GM19035 (cell line): ENCODE measurements at regions not wholly inside any gene's neighbourhood (a gene's known extent, or its start where the extent isn't known, plus 50 kb on each side); places are given as distances from the start of the nearest gene placed in this dataset.
A peak's percentile ranks its signal among the peaks of the same experiment; 100 is the strongest.
"Not testable (repeated sequence)": the region's sequence is repeated elsewhere in the genome, so short reads cannot be mapped to it uniquely, and the experiment has no call there.

Experiments
- ATAC-seq: cut with Tn5 transposase; IDR thresholded peaks from one replicate; pipeline ENCODE4 v1.9.1; 2021; ENCODE audit not compliant: unreplicated experiment

DNA sequence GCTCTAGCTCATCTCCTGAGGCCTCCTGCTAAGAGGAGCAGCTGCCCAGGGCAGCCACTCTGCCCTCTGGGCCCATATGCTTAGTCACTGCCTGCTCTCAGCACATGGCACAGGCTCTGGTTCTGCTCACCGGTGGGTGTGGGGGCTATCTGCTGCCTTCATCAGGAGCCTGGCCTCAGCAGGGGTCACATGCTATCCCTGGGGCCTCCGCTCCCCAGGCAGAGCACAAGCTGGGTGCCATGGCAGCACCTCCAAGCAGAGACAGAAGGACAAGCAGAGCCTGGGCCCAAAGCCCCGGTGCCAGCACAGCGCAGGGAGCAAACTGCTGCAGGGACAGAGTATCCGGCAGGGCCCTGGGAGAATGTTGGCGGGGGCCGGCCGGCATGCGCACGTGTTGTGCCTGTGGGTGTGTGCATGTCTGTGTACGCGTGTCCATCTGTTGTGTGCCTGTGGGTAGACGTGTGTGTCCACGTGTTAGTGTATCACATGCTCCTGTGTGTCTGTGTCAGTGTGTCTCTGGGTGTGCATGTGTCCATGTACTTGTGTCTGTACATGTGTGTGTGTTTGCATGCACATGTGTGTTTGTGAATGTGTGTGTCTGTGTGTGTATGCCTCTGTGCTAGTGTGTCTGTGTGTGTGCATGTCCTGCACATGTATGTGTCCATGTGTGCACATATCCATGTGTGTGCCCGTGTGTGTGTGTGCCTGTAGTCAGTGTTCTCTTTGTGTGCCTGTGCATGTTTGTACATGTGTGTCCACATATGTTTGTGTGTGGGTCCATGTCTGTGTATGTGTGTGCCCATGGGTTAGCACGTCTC is 326.9 kb downstream of the TMEM121 start:
- no peak for ATAC-seq

DNA sequence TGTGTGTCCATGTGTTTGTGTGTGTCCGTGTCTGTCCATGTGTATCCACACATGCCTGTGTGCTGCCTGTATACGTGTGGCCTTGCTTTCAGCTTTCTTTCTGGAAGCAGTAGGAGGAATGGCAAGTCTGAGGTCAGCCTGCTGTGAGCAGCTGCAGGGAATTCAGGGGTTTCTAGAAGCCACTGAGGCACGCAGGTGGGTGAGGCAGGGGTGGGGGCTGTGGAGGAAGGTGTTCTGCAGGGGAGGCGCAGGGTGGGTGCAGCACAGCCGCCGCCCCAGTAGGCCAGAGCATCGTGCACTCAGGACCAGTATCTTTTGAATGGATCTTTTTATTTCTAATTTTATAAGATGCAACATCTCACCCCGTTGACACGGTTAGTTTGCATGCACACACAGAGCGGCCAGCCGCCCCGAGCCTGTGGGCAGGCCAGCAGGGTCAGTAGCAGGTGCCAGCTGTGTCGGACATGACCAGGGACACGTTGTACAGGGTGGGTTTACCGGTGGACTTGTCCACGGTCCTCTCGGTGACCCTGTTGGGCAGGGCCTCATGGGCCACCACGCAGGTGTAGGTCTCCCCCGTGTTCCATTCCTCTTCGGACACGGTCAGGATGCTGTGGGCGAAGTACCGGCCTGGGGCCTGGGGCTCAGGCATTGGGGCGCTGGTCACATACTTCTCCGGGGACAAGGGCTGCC is 327.7 kb downstream of the TMEM121 start:
- ATAC-seq = no peak

DNA sequence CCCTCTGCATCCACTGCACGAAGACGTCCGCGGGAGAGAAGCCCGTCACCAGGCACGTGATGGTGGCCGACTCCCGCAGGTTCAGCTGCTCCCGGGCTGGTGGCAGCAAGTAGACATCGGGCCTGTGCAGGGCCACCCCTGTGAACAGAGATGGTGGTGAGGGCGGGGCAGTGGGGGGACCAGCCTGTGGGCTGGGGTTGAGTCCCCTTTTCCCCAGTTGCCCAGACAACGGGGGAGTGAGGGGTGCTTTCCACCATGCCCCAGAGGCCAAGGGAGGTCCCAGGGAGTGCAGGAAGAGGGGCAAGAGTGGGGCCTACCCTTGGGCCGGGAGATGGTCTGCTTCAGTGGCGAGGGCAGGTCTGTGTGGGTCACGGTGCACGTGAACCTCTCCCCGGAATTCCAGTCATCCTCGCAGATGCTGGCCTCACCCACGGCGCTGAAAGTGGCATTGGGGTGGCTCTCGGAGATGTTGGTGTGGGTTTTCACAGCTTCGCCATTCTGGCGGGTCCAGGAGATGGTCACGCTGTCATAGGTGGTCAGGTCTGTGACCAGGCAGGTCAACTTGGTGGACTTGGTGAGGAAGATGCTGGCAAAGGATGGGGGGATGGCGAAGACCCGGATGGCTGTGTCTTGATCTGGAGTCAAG is 328.3 kb downstream of the TMEM121 start:
- no peak for ATAC-seq

DNA sequence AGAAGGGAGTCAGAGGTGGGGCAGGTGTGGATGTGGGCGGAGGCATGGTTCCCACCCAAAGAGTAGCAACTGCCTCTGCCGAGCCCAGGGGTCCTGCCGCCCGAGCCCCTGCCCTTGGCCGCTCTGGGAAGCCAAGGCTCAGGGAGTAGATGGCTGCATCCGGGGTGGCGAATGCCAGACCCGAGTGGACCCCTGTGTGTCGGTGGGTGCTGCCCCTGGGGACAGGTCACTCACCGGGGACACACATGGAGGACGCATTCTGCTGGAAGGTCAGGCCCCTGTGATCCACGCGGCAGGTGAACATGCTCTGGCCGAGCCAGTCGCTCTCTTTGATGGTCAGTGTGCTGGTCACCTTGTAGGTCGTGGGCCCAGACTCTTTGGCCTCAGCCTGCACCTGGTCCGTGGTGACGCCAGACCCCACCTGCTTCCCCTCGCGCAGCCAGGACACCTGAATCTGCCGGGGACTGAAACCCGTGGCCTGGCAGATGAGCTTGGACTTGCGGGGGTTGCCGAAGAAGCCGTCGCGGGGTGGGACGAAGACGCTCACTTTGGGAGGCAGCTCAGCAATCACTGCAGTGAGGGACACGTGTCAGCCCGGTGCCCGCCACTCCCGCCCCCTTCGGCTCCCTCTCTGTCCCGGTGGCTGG is 329.0 kb downstream of the TMEM121 start:
- no peak for ATAC-seq

DNA sequence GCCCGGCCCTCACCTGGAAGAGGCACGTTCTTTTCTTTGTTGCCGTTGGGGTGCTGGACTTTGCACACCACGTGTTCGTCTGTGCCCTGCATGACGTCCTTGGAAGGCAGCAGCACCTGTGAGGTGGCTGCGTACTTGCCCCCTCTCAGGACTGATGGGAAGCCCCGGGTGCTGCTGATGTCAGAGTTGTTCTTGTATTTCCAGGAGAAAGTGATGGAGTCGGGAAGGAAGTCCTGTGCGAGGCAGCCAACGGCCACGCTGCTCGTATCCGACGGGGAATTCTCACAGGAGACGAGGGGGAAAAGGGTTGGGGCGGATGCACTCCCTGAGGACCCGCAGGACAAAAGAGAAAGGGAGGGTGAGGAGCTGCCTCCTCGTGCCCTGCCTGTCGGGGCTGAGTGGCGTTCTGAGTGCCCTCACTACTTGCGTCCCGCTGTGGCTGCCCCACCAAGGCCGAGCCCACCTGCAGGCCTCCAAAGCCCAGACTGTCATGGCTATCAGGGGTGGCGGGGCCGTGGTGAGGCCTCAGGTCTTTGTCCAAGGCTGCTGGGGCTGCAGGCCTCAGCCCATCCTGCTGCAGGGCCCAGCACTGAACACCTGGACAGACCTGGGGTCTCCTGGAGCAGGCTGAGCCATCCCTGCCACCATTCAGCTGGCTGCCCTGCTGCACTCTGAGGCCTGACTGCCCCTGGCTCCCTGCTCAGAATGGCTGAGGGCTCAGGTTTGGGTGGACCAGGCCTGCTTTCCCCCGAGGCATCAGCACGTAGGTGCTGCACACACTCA is 329.7 kb downstream of the TMEM121 start:
- no peak for ATAC-seq

DNA sequence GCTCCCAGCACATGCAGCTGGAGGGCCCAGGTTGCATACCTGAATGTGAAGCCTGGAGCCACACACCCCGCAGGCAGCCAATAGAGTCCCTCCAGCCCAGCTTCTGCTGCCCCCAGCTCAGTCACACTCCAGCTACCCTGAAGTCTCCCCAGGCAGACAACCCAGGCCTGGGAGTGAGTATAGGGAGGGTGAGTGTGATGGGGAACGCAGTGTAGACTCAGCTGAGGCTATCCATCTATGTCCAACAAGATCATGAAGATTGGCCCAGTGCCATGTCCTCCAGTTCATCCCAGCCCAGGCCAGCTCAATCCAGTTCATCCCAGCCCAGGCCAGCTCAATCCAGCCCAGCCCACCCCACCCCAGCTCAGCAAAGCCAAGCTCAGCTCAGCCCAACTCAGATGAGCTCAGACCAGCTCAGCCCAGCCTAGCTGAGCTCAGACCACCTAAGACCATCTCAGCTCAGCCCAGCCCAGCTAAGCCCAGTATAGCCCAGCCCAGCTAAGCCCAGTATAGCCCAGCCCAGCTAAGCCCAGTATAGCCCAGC is 330.4 kb downstream of the TMEM121 start:
- no peak for ATAC-seq

DNA sequence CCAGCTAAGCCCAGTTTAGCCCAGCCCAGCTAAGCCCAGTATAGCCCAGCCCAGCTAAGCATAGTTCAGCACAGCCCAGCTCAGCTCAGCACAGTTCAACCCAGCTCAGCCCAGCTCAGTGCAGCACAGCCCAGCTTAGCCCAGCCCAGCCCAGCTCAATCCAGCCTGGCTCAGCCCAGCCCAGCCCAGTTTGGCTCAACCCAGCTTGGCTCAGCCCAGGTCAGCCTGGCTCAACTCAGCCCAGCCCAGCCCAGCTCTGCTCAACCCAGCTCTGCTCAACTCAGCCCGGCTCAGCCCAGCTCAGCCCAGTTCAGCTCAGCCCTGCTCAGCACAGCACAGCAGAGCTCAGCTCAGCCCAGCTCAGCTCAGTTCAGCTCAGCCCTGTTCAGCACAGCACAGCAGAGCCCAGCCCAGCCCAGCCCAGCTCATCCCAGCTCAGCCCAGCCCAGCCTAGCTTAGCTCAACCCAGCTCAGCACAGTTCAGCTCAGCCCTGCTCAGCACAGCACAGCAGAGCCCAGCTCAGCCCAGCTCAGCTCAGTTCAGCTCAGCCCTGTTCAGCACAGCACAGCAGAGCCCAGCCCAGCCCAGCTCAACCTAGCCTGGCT is 330.9 kb downstream of the TMEM121 start:
- ATAC-seq = no peak

DNA sequence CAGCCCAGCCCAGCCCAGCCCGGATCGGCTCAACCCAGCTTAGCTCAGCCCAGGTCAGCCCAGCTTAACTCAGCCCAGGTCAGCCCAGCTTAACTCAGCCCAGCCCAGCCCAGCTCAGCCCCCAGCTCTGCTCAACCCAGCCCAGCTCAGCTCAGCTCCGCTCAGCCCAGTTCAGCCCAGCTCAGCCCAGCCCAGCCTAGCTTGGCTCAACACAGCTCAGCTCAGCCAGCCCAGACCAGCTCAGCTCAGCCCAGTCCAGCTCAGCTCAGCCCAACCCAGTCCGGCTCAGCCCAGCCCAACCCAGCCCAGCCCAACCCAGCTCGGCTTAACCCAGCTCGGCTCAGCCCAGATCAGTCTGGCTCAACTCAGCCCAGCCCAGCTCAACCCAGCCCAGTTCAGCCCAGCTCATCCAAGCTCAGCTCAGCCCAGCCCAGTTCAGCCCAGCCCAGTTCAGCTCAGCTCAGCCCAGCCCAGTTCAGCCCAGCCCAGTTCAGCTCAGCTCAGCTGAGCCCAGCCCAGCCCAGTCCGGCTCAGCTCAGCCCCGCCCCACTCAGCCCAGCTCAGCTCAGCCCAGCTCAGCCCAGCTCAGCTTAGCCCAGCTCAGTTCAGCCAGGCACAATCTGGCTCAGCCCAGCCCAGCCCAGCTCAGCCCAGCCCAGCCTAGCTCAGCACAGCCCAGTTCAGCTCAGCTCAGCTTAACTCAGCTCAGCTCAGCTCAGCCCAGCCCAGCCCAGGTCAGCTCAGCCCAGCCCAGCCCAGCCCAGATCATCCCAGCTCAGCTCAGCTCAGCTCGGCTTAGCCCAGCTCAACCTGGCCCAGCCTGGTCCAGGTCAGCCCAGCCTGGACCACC is 331.7 kb downstream of the TMEM121 start:
- no peak for ATAC-seq

DNA sequence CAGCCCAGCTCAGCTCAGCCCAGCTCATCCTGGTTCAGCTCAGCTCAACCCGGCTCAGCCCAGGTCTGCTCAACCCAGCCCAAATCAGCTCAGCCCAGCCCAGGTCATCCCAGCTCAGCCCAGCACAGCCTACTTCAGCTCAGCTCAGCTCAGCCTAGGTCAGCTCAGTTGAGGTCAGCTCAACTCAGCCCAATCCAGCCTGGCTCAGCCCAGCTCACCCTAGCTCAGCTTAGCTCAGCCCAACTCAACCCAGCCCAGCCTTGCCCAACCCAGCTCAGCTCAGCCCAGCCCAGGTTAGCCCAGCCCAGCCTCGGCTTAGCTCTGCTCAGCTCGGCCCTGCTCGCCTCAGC is 332.3 kb downstream of the TMEM121 start:
- ATAC-seq = no peak

DNA sequence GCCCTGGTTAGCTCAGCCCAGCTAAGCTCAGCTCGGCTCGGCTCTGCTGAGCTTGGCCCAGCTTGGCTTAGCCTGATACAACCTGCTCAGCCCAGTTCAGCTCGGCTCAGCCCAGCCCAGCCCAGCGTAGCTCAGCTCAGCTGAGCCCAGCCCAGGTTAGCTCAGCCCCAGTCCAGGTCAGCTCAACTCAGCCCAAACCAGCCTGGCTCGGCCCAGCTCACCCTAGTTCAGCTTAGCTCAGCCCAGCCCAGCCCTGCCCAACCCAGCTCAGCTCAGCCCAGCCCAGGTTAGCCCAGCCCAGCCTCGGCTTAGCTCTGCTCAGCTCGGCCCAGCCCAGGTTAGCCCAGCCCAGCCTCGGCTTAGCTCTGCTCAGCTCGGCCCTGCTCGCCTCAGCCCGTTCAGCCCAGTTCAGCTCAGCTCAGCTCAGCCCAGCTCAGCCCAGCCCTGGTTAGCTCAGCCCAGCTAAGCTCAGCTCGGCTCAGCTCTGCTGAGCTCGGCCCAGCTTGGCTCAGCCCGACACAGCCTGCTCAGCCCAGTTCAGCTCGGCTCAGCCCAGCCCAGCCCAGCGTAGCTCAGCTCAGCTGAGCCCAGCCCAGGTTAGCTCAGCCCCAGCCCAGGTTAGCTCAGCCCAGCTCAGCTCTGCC is 332.8 kb downstream of the TMEM121 start:
- ATAC-seq = not testable (repeated sequence)

DNA sequence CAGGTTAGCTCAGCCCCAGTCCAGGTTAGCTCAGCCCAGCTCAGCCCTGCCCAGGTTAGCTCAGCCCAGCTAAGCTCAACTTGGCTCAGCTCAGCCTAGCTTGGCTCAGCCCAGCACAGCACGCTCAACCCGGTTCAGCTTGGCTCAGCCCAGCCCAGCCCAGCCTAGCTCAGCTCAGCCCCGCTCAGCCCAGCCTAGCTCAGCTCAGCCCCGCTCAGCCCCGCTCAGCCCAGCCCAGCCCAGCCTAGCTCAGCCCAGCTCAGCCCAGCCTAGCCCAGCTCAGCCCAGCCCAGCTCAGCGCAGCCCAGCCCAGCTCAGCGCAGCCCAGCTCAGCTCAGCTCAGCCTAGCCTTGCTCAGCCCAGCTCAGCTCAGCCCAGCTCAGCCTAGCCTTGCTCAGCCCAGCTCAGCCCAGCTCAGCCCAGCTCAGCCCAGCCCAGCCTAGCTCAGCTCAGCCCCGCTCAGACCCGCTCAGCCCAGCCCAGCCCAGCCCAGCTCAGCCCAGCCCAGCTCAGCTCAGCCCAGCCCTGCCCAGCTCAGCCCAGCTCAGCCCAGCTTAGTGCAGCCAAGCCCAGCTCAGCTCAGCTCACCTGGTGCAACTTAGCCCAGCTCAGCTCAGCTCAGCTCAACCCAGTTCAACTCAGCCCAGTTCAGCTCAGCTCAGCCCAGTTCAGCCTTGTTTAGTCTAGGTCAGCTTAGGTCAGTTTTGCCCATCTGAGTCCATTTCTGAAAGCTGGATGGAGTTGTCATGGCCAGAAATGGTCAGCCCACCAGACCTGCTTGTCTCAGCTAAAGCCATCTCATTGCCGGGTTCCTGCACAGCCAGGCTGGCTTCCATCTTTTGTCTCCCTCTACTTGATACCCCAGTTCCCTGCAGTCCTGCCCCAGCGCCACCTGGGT is 333.6 kb downstream of the TMEM121 start:
- ATAC-seq = no peak

DNA sequence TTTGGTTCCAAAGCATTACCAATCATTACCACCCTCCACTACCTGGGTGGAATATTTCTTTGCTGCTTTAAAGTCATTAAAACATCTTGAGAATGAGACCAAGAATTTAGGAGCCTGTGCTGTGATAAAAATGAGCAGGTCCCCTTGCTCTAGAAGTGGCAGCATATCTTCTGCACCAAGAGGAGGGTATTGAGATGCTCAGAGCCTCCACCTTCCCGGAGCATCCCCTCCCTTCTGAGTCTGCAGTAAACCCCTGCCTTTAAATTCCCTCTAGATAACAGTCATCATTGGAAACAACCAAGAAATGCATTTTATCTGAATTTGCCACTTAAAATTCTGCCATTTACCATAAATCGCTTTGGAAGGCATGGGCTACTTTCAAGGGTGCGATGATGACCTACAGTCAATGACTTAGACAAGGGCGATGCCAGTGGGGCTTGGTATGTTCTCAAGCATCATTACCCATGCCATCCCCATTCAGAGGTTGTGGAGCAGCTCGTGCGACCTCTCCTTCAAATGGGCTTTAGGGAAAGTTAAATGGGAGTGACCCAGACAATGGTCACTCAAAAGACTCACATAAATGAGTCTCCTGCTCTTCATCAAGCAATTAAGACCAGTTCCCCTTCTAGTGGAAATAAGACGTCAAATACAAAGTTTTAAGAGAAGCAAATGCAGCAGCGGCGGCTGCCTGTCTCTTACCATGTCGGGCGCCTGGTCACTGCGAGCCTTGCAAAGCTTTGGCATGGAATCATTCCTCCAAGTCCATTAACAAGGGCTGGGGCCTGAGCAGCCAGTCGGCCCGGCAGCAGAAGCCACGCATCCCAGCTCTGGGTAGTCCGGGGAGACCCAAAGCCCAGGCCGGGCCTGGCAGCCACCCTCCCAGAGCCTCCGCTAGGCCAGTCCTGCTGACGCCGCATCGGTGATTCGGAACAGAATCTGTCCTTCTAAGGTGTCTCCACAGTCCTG is 334.5 kb downstream of the TMEM121 start:
- no peak for ATAC-seq

DNA sequence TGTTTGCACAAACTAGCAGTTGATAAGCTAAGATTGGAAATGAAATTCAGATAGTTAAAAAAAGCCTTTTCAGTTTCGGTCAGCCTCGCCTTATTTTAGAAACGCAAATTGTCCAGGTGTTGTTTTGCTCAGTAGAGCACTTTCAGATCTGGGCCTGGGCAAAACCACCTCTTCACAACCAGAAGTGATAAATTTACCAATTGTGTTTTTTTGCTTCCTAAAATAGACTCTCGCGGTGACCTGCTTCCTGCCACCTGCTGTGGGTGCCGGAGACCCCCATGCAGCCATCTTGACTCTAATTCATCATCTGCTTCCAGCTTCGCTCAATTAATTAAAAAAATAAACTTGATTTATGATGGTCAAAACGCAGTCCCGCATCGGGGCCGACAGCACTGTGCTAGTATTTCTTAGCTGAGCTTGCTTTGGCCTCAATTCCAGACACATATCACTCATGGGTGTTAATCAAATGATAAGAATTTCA is 335.6 kb downstream of the TMEM121 start:
- peak; percentile 67 for ATAC-seq

DNA sequence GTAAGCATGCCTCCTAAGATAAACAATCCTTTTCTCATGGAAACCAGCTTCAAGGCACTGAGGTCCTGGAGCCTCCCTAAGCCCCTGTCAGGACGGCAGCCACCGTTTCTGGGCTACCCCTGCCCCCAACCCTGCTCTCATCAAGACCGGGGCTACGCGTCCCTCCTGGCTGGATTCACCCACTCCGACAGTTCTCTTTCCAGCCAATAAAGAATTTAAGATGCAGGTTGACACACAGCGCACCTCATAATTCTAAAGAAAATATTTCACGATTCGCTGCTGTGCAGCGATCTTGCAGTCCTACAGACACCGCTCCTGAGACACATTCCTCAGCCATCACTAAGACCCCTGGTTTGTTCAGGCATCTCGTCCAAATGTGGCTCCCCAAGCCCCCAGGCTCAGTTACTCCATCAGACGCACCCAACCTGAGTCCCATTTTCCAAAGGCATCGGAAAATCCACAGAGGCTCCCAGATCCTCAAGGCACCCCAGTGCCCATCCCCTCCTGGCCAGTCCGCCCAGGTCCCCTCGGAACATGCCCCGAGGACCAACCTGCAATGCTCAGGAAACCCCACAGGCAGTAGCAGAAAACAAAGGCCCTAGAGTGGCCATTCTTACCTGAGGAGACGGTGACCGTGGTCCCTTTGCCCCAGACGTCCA is 336.3 kb downstream of the TMEM121 start:
- ATAC-seq = no peak

DNA sequence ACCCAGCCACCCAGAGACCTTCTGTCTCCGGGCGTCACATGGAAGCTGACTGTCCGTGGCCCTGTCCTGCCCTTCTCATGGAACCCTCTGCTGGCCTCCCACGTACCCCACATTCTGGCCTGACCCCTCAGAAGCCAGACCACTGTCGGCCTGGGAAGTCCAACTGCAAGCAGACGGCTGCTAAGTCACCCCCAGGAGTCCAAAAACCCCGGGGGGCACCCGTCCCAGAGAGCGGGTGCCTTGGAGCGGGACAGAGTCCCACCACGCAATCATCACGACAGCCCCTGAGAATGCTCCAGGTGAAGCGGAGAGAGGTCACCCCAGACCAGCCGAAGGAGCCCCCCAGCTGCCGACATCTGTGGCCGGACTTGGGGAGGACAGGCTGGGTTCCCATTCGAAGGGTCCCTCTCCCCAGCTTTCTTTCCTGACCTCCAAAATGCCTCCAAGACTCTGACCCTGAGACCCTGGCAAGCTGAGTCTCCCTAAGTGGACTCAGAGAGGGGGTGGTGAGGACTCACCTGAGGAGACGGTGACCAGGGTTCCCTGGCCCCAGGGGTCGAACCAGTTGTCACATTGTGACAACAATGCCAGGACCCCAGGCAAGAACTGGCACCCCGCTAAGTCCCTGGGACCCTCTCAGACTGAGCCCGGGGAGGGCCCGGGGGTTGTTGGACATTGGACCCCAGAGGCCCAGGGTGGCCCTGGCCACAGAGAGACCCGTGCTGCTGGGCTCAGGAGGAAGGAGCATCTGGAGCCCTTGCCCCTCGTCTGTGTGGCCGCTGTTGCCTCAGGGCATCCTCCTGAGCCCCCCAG is 337.1 kb downstream of the TMEM121 start:
- no peak for ATAC-seq
